ENCODE measurements at regions not wholly inside any gene's neighbourhood (a gene's known extent, or its start where the extent isn't known, plus 50 kb on each side); places are given as distances from the start of the nearest gene placed in this dataset.

GRCh38 chr3:194738254-194739093 is 52.8 kb downstream of the FAM43A start:
- DNase-seq = peak; percentile 51

GRCh38 chr3:194739498-194740284 is 54.0 kb downstream of the FAM43A start:
- peak; percentile 20 for DNase-seq

GRCh38 chr3:194740859-194741491 is 55.3 kb downstream of the FAM43A start:
- peak; percentile 79 for DNase-seq

- DNase-seq = no peak
Measured at GRCh38 chr3:194741916-194742315, 56.2 kb downstream of the FAM43A start.

GRCh38 chr3:194744826-194745225 is 59.1 kb downstream of the FAM43A start:
- DNase-seq = no peak

- DNase-seq = no peak
Measured at GRCh38 chr3:194745422-194746184, 59.9 kb downstream of the FAM43A start.

- DNase-seq = no peak
Measured at GRCh38 chr3:194748225-194748624, 62.5 kb downstream of the FAM43A start.

- DNase-seq = no peak
Measured at GRCh38 chr3:194749631-194750490, 64.2 kb downstream of the FAM43A start.

GRCh38 chr3:194750491-194750828 is 64.8 kb downstream of the FAM43A start:
- no peak for DNase-seq

- DNase-seq = no peak
Measured at GRCh38 chr3:194755671-194756459, 70.2 kb downstream of the FAM43A start.

- no peak for DNase-seq
Measured at GRCh38 chr3:194756460-194756779, 70.7 kb downstream of the FAM43A start.

- no peak for DNase-seq
Measured at GRCh38 chr3:194756791-194757325, 71.2 kb downstream of the FAM43A start.

GRCh38 chr3:194757647-194758061 is 72.0 kb downstream of the FAM43A start:
- no peak for DNase-seq

GRCh38 chr3:194758716-194759115 is 73.0 kb downstream of the FAM43A start:
- DNase-seq = no peak

- DNase-seq = no peak
Measured at GRCh38 chr3:194760494-194761137, 74.9 kb downstream of the FAM43A start.

GRCh38 chr3:194761384-194761783 is 75.7 kb downstream of the FAM43A start:
- DNase-seq = no peak

- no peak for DNase-seq
Measured at GRCh38 chr3:194766845-194767244, 81.2 kb downstream of the FAM43A start.

- DNase-seq = no peak
Measured at GRCh38 chr3:194767446-194768207, 81.9 kb downstream of the FAM43A start.

GRCh38 chr3:194768586-194768985 is 82.9 kb downstream of the FAM43A start:
- DNase-seq = no peak

Measured in EL (cell line).